Testis (tissue), 2 donors: ENCODE measurements at regions not wholly inside any gene's neighbourhood (a gene's known extent, or its start where the extent isn't known, plus 50 kb on each side); places are given as distances from the start of the nearest gene placed in this dataset.
"Not testable (repeated sequence)": the region's sequence is repeated elsewhere in the genome, so short reads cannot be mapped to it uniquely, and the experiment has no call there.

Source experiments
- DNase-seq: peaks from one replicate; pipeline ENCODE4 v3.0.0-alpha.2; 2019
- H3K27ac ChIP-seq, 2 donors: fragments of 200-600 bp; sonication (generic); one replicate each; pipeline ENCODE4 v1.5.1; 2019
- H3K27me3 ChIP-seq: fragments of 200-600 bp; sonication (generic); one replicate; pipeline ENCODE4 v1.5.1; 2019
- H3K36me3 ChIP-seq: fragments of 200-600 bp; sonication (generic); one replicate; pipeline ENCODE4 v1.5.1; 2017; ENCODE audit warnings: low read depth; ENCODE audit errors: missing control alignments
- H3K4me1 ChIP-seq: fragments of 200-600 bp; sonication (generic); one replicate; pipeline ENCODE4 v1.5.1; 2019
- H3K4me3 ChIP-seq, 2 donors: fragments of 200-600 bp; sonication (generic); one replicate each; pipeline ENCODE4 v1.5.1; 2017 to 2019
- H3K9me3 ChIP-seq: fragments of 200-600 bp; sonication (generic); one replicate; pipeline ENCODE4 v1.5.1; 2017
- CTCF ChIP-seq, 3 experiments: fragments of 450-650 bp in 2 of 3; fragments of 200-600 bp in 1 of 3; sonication (generic) in 1 of 3; IDR thresholded peaks; one replicate each; pipeline ENCODE4 v1.5.1; 2016 to 2019; ENCODE audit warnings: antibody characterized with exemption in 3 of 3, mild to moderate bottlenecking in 2 of 3, moderate library complexity in 1 of 3
- POLR2A ChIP-seq: fragments of 450-650 bp; IDR thresholded peaks from one replicate; pipeline ENCODE4 v1.6.1; 2017; ENCODE audit warnings: antibody characterized with exemption, mild to moderate bottlenecking, moderate library complexity
- WGBS, 2 donors: methylation state at CpG; one replicate each; pipeline ENCODE4 v1.1.5; 2018; 5-methylcytosine and 5-hydroxymethylcytosine counted together
- intact Hi-C: fragments of 100-400 bp; cut with DNase I; formaldehyde crosslinking; loops from one replicate; pipeline ENCODE4 v1.15.1; 2023; ENCODE audit warnings: low total_unique reads

DNA sequence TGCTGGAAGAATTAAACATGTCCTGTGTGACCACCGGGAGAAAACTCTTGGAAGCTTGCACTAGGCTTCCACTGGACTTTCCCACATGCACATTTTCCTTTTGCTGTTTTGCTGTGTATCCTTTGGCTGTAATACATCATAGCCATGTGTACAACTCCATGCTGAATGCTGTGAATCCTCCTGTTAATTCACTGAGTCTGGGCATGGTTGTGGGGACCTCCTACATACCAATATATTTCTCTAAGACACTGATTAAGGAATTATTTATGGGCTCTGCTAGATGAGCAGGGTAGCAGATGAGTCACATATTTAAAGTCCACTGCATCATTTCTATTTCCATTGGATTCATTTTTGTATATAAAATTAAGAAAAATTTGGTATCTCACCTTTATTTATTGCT lies 220.1 kb downstream of the CYLC2 start:
- DNase-seq: no peak
- WGBS, 2 donors: 38 to 59% methylated on average over 1 of the region's 1 CpG
- intact Hi-C loops: no loop called here
- H3K36me3 ChIP-seq: no peaks in the 10 kb centered on the region
- no peaks in the 10 kb centered on the region for H3K4me1 ChIP-seq
- H3K27ac ChIP-seq: no peak overlapping the region
- TF ChIP-seq CTCF (IDR thresholded peaks at IDR 0.05): no peak
- H3K9me3 ChIP-seq: no peaks in the 10 kb centered on the region
- no peaks in the 10 kb centered on the region for H3K27me3 ChIP-seq
- no peak overlapping the region for H3K4me3 ChIP-seq

- no peaks in the 10 kb centered on the region for H3K36me3 ChIP-seq
- intact Hi-C loops: no loop called here
- H3K9me3 ChIP-seq: no peaks in the 10 kb centered on the region
- TF ChIP-seq POLR2A (no peak), CTCF (IDR thresholded peaks at IDR 0.05) (no peak)
- no peaks in the 10 kb centered on the region for H3K27me3 ChIP-seq
- WGBS, 2 donors: 49 to 54% methylated on average over 4 of the region's 4 CpGs
- H3K4me1 ChIP-seq: no peaks in the 10 kb centered on the region
- no peak overlapping the region for H3K4me3 ChIP-seq
- no peak overlapping the region for H3K27ac ChIP-seq
- DNase-seq: no peak
These were observed 230.8 kb downstream of the CYLC2 start for GRCh38 chr9:103225702-103226646.

- no peak for DNase-seq
- Histone ChIP-seq H3K4me3 (no peak overlapping the region), H3K4me1 (no peaks in the 10 kb centered on the region), H3K36me3 (no peaks in the 10 kb centered on the region), H3K27ac (no peak overlapping the region), H3K27me3 (no peaks in the 10 kb centered on the region), H3K9me3 (no peaks in the 10 kb centered on the region)
- TF ChIP-seq CTCF (IDR thresholded peaks at IDR 0.05): no peak
- TF ChIP-seq POLR2A: no peak
- WGBS, 2 donors: 91 to 98% methylated on average over 1 of the region's 1 CpG
- intact Hi-C loops: no loop called here
These were observed 231.5 kb downstream of the CYLC2 start for GRCh38 chr9:103226647-103227013.

DNA sequence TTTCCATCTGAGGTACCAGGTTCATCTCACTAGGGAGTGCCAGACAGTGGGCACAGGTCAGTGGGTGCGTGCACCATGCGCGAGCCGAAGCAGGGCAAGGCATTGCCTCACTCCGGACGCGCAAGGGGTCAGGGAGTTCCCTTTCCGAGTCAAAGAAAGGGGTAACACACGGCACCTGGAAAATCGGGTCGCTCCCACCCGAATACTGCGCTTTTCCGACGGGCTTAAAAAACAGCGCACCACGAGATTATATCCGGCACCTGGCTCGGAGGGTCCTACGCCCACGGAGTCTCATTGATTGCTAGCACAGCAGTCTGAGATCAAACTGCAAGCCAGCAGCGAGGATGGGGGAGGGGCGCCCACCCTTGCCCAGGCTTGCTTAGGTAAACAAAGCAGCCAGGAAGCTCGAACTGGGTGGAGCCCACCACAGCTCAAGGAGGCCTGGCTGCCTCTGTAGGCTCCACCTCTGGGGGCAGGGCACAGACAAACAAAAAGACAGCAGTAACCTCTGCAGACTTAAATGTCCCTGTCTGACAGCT lies 242.5 kb downstream of the CYLC2 start:
- DNase-seq, intact Hi-C loops: not testable (repeated sequence)
- WGBS, 2 donors: 70 to 74% methylated on average over 14 to 24 of the region's 24 CpGs

GRCh38 chr9:103242025-103242424 lies 246.9 kb downstream of the CYLC2 start:
- H3K4me3 ChIP-seq: no peak overlapping the region
- no peak overlapping the region for H3K27ac ChIP-seq
- DNase-seq: no peak
- no peaks in the 10 kb centered on the region for H3K36me3 ChIP-seq
- H3K9me3 ChIP-seq: no peaks in the 10 kb centered on the region
- no peaks in the 10 kb centered on the region for H3K27me3 ChIP-seq
- TF ChIP-seq CTCF (IDR thresholded peaks at IDR 0.05) (no peak), POLR2A (no peak)
- intact Hi-C loops: no loop called here
- WGBS, 2 donors: 53 to 54% methylated on average over 1 of the region's 1 CpG
- no peaks in the 10 kb centered on the region for H3K4me1 ChIP-seq

More for the DNA sequence above, 242.5 kb downstream of the CYLC2 start:
- H3K9me3 ChIP-seq, H3K27ac ChIP-seq, H3K27me3 ChIP-seq, H3K36me3 ChIP-seq, H3K4me3 ChIP-seq, H3K4me1 ChIP-seq: not testable (repeated sequence)
